HG03039 (cell line): ENCODE measurements at regions not wholly inside any gene's neighbourhood (a gene's known extent, or its start where the extent isn't known, plus 50 kb on each side); places are given as distances from the start of the nearest gene placed in this dataset.

ENCODE experiments used
- ATAC-seq: cut with Tn5 transposase; IDR thresholded peaks from one replicate; pipeline ENCODE4 v1.9.1; 2021; ENCODE audit warnings: mild to moderate bottlenecking, moderate library complexity; ENCODE audit not compliant: unreplicated experiment

DNA sequence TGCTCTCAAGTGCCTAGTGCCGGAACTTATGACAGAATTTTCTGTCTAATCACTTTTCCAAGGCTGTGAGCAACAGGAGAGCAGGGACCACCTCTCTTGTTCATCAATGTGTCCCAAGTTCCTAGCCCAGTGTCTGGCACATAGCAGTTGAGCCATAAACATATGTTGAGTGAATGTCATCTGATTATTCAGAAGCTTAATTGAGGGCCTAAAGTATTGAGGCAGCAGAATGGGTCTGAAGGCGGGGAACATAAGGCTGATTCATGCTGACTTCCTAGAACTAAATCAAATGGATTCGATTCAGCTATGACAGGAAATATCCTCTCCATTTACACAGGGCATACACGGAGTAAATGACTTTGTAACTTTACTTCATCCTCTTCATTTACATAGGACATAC is 438.0 kb upstream of the ZFHX3 start:
- ATAC-seq, result no peak

DNA sequence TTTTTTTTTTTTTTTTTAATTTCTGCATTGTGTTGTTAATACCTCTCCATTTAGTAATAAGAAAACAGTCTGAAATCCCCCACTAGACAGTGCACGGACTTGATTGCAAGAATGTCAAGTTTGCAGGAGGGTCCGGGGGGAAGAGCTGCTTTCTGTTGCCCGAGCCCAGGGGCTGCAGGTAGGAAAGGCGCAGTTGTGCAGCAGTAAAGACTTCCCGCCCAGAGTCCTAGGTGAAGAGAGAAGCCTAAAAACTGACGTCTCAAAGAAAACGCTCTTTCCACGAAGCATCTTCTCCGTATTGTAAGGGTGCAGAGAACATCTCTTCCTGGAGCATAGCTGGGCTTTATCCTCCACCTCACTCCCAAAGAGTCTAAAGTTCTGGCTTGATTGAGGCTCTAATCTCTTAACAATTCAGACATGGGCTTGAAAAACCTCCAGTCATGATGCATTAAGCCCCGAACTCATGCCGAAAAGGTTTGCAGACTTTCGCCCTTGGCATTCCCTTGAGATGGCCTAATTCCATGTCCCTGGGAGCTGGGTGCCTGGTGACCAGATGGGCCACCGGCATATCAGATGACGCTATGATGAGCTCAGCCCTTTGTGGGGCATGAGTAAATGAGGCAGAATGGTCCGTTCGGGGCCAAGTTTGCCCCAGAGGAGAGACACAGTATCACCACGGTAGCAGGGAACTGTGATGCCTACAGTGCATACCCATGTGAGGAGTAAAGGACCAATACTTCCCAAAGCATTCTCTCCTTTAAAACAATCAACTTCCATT is 436.2 kb upstream of the ZFHX3 start:
- ATAC-seq, result no peak

- no peak for ATAC-seq
Measured at GRCh38 chr16:73483076-73483791, 435.3 kb upstream of the ZFHX3 start.

DNA sequence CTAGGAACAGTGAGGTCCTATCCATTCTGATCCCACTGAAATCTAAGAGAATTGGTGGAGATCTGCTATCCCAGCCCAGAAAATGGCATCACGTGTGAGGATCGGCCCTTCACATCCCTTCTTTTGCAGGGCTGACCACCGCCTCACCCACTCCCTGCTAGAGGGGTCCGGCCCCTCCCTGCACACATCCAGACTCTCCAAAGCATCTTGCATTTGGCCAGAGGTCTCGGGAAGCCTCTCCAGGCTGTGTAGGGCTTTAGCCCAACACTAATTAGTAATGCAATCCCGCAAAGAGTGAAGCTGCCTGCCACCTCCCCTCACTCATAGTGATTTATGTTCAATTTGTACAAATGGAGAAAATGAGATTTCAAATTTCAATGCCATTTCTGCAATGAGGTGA is 434.4 kb upstream of the ZFHX3 start:
- ATAC-seq, result no peak

GRCh38 chr16:73480381-73480780 is 432.5 kb upstream of the ZFHX3 start:
- ATAC-seq, result no peak

- no peak for ATAC-seq
Measured at GRCh38 chr16:73473713-73474112, 425.8 kb upstream of the ZFHX3 start.

GRCh38 chr16:73464834-73465233 is 416.9 kb upstream of the ZFHX3 start:
- no peak for ATAC-seq

DNA sequence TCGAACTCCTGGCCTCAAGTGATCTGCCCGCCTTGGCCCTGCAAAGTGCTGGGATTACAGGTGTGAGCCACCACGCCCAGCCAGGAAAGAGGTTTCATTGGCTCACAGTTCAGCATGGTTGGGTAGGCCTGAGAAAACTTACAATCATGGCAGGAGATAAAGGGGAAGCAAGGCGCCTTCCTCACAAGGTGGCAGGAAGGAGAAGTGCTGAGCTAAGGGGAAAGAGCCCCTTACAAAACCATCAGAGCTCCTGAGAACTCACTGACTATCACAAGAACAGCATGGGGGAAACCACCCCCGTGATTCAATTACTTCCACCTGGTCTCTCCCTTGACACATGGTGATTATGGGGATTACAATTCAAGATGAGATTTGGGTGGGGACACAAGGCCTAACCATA is 411.7 kb upstream of the ZFHX3 start:
- ATAC-seq, result no peak

GRCh38 chr16:73457851-73458250 is 409.9 kb upstream of the ZFHX3 start:
- ATAC-seq, result no peak

DNA sequence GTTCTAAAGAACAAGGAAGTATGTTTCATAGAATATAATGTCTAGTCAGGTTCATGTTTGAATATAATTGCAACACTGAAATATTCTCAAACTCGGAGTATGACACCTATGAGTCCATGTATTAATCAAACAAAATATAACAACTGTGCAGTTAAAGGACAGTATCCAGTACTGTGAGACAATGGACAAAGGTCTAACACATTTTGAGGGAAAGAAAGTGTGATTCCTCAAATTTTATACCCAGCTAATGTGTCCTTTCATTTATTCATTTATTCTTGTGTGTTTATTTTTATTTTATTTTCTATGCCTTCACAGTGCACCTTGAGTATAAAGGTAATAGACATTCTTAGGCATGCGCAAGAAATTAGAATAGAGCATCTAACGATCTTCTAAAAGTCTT is 401.0 kb upstream of the ZFHX3 start:
- no peak for ATAC-seq

DNA sequence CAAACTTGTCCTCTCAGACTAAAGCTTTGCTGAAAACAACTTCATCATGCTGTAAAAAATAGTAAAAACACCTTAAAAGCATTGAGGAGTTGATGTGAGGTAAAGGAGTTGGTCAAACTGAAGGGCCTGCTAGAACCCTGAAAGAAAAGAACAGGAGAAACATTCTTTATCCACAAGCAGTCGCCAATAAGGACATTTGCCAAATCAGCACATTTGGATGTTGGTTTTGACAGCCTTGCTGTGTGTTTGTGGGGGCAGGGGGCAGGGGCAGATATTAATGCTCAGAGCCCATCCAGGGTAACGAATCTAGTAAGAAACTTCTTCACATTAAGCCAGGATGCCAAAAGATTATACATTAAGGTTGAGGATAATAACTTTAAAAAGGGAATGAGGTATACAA is 399.9 kb upstream of the ZFHX3 start:
- no peak for ATAC-seq

DNA sequence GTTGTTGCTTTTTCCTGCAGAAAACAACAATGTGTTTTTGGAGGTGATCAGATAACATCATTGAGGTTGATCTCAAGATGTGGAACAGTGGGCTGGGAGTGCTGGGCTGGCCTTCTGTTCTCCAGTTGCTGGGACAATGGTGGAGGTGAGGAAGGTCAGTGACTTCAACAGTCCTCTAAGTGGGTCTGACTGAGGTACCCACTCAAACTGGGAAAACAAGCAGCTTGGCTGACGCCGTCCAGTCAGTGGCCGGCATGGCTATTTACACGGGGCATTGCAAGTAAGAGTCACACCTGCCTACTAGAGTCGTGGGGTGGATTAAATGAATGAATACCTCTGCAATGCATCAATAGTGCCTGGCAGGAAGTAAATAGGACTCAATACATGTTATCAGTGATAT is 386.7 kb upstream of the ZFHX3 start:
- ATAC-seq, result no peak

GRCh38 chr16:73433731-73434307 is 385.9 kb upstream of the ZFHX3 start:
- no peak for ATAC-seq

DNA sequence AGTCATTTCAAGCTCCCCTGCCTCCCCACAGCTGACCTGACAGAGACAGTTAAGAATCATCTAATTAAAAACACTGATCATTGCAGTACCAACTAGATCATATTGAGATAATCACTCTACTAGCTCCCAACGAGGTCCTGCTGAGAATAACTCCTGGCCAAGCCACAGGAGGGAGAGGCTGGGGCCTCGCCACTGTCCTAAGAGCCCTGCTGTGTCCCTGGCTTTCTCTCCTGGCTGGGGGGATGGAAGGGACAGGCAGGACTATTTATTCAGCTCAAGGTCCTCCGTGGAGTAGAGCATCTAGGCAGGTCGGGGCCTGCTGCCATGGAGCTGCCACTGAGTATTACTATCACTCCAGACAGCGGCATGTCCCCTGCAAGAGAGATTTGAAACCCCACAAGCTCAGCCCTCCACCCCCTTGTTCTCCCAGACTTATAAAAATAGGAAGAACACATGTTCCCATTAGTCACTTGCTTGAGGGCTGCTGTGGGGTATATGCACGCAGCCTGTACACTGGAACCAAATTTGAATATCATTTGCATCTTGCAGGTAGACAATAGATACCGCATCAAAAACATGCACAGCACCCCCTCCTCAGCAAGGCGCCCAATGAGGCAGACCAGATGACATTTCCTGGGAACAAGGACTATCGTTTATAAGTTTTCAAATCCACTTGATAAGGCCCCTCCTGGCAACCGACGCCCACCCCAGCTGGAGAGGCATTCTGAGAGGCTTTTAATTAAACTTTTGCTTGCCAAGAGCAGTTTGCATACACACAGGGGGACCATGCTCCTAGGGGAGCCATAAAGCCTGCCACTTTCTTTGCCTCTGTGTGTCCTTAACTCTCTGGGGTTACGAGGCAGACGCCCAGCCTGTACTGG is 385.2 kb upstream of the ZFHX3 start:
- no peak for ATAC-seq

GRCh38 chr16:73430138-73430537 is 382.2 kb upstream of the ZFHX3 start:
- ATAC-seq, result no peak

- no peak for ATAC-seq
Measured at GRCh38 chr16:73428121-73428520, 380.2 kb upstream of the ZFHX3 start.

DNA sequence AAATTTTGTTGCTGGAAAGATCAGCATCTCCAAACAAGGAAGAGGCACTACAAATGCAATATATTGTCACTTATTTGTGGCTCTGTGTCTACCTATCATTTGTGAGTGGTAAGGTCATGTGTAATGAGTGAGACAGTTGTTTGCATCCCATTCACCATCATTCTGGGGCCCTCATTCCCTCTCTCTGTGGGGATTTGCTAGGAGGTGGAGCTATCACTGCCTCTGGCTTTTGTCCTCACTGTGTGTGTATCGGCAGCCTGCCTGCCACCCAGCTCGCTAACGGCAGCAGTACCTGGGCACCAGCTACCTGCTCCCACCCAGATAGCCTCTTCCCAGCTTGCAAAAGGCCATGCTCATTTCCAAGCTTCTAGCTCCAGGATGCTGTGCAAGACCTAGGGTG is 379.2 kb upstream of the ZFHX3 start:
- ATAC-seq, result no peak

- no peak for ATAC-seq
Measured at GRCh38 chr16:73426433-73427160, 378.7 kb upstream of the ZFHX3 start.

DNA sequence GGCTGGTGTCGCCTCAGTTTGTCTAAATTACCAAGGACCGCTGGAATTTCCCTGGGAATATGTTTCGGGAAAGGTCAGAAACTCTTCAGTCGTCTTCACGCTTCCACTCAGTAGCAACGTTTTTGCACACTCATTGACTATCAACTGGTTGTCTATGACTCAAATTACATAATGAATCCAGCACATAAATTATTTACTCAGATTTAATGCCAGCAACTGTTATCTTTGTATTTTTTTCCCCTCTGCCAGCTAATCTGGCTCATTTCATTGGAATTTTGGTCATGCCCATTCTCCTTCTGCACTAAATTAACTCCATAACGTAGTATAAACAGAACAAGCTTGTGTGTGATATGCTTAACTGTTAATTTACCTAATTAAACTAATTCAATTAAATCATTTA is 372.7 kb upstream of the ZFHX3 start:
- ATAC-seq, result no peak

GRCh38 chr16:73420244-73420643 is 372.3 kb upstream of the ZFHX3 start:
- ATAC-seq, result no peak

DNA sequence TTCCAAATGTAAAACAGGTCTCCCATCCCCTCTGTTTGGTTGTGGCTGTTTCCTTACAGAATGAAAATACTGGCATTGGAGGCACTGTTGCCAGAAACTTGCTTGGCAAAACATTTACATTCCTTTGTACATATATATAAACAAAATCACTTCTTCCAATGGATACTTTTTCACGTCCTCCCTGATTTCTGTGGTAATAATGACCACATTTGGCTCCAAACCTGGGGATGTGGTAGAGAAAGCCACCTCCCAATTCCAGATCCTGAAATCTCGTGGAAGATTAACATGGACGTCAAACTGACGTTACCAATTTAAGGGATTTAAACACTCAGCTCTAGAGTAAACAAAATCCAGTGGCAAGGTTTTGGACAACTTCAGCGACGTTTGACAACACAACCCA is 370.8 kb upstream of the ZFHX3 start:
- no peak for ATAC-seq
